ENCODE measurements at regions not wholly inside any gene's neighbourhood (a gene's known extent, or its start where the extent isn't known, plus 50 kb on each side); places are given as distances from the start of the nearest gene placed in this dataset.

GRCh38 chr2:222771832-222772231 lies 89.0 kb upstream of the ACSL3 start:
- TF ChIP-seq CTCF (IDR thresholded peaks at IDR 0.05; ENCODE audit: insufficient read depth, low read length) (no peak), POLR2AphosphoS5 (IDR thresholded peaks at IDR 0.05; ENCODE audit: low read depth) (no peak)

All from HL-60 (cell line).